Kidney epithelial cell (primary cell): ENCODE measurements at regions not wholly inside any gene's neighbourhood (a gene's known extent, or its start where the extent isn't known, plus 50 kb on each side); places are given as distances from the start of the nearest gene placed in this dataset.

Source experiments
- DNase-seq: peaks from one replicate; pipeline ENCODE4 v3.0.0-alpha.2; 2010; ENCODE audit warnings: low read depth
- H3K27me3 ChIP-seq: 2 replicates; pipeline ENCODE4 v1.6.0; 2011; ENCODE audit warnings: low read length; ENCODE audit not compliant: control insufficient read depth, insufficient read depth
- H3K36me3 ChIP-seq: 2 replicates; pipeline ENCODE4 v1.5.1; 2011; ENCODE audit warnings: low read length; ENCODE audit not compliant: control insufficient read depth, insufficient read depth
- H3K4me3 ChIP-seq: 2 replicates; pipeline ENCODE4 v1.5.1; 2011; ENCODE audit warnings: low read depth, mild to moderate bottlenecking, control low read depth, low read length
- CTCF ChIP-seq: IDR thresholded peaks from 2 replicates; pipeline ENCODE4 v1.5.1; 2011; ENCODE audit warnings: mild to moderate bottlenecking, moderate library complexity, low read length, control low read depth, inconsistent platforms; ENCODE audit not compliant: insufficient read depth, poor library complexity, severe bottlenecking

- Histone ChIP-seq H3K36me3 (no peaks in the 10 kb centered on the region), H3K27me3 (no peaks in the 10 kb centered on the region), H3K4me3 (no peak overlapping the region)
- TF ChIP-seq CTCF = no peak
- no peak for DNase-seq
Observed at GRCh38 chr5:2207109-2207399, 324.3 kb upstream of the IRX4 start.

- Histone ChIP-seq H3K4me3 (no peak overlapping the region), H3K27me3 (no peaks in the 10 kb centered on the region), H3K36me3 (no peaks in the 10 kb centered on the region)
- TF ChIP-seq CTCF = no peak
- DNase-seq = no peak
Observed at GRCh38 chr5:2206293-2207108, 323.8 kb upstream of the IRX4 start.

- no peak for DNase-seq
- Histone ChIP-seq H3K4me3 (no peak overlapping the region), H3K36me3 (no peaks in the 10 kb centered on the region), H3K27me3 (no peaks in the 10 kb centered on the region)
- TF ChIP-seq CTCF = no peak
Observed at GRCh38 chr5:2205596-2206226, 323.0 kb upstream of the IRX4 start.

- TF ChIP-seq CTCF = no peak
- no peaks in the 10 kb centered on the region for H3K27me3 ChIP-seq
- H3K4me3 ChIP-seq = no peak overlapping the region
- no peaks in the 10 kb centered on the region for H3K36me3 ChIP-seq
- DNase-seq = no peak
Observed at GRCh38 chr5:2205185-2205585, 322.5 kb upstream of the IRX4 start.

- no peaks in the 10 kb centered on the region for H3K27me3 ChIP-seq
- DNase-seq = no peak
- H3K4me3 ChIP-seq = no peak overlapping the region
- H3K36me3 ChIP-seq = no peaks in the 10 kb centered on the region
- no peak for TF ChIP-seq CTCF
Observed at GRCh38 chr5:2204366-2205184, 321.9 kb upstream of the IRX4 start.
